GM19463 (cell line): ENCODE measurements at regions not wholly inside any gene's neighbourhood (a gene's known extent, or its start where the extent isn't known, plus 50 kb on each side); places are given as distances from the start of the nearest gene placed in this dataset.

Source experiments
- ATAC-seq: cut with Tn5 transposase; IDR thresholded peaks from one replicate; pipeline ENCODE4 v1.9.1; 2021; ENCODE audit warnings: mild to moderate bottlenecking, moderate library complexity; ENCODE audit not compliant: unreplicated experiment

- ATAC-seq = no peak
These were observed 215.5 kb upstream of the LARGE1 start for GRCh38 chr22:34135749-34136148.

- ATAC-seq = no peak
These were observed 229.7 kb upstream of the LARGE1 start for GRCh38 chr22:34150023-34150422.

- ATAC-seq = no peak
These were observed 239.2 kb upstream of the LARGE1 start for GRCh38 chr22:34159491-34159890.

GRCh38 chr22:34160141-34160783, 240.0 kb upstream of the LARGE1 start:
- no peak for ATAC-seq

- no peak for ATAC-seq
These were observed 241.3 kb upstream of the LARGE1 start for GRCh38 chr22:34161431-34162123.

DNA sequence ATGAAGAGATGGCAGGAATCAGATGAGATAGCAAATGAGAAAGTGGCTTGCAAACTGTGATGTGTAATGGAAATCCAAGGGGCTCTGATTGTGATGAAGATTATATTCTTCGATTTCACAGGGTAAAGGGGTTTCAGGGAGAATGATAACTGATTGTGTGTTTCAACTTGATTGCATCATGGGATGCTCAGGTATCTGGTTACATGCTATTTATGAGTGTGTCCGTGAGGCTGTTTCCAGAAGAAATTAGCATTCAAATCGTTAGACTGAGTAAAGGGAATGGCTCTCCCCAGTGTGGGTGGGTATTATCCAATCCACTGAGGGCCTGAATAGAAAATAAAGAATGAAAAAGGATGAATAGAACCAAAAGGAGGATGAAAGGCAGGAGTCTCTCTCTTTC, 278.7 kb upstream of the LARGE1 start:
- ATAC-seq = no peak

GRCh38 chr22:34210301-34210700, 290.0 kb upstream of the LARGE1 start:
- no peak for ATAC-seq

- no peak for ATAC-seq
These were observed 294.1 kb upstream of the LARGE1 start for GRCh38 chr22:34214372-34214771.

GRCh38 chr22:34225278-34225677, 305.0 kb upstream of the LARGE1 start:
- no peak for ATAC-seq

- ATAC-seq = no peak
These were observed 316.3 kb upstream of the LARGE1 start for GRCh38 chr22:34236527-34236926.

GRCh38 chr22:34239421-34239820, 319.1 kb upstream of the LARGE1 start:
- ATAC-seq = no peak

GRCh38 chr22:34243023-34243422, 322.7 kb upstream of the LARGE1 start:
- no peak for ATAC-seq

DNA sequence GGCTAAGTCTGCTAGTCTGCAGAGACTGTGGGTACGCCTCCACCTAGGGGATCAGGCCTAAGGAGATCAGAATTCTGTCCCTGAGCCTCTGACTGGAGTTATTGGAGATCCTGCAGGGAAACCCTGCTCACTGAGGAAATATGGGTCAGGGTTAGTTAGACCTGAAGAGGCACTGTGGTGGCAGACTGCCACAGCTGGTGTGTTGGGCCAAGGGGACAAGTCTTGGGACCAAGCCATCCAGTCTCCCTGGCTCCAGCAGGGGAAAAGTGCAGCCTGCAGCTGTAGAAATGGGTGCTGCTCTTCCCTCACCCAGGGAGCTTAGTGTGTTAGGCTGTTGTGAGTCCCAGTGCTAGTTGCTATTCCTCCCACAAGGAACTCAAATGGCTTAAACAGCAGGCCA, 334.8 kb upstream of the LARGE1 start:
- ATAC-seq = no peak

DNA sequence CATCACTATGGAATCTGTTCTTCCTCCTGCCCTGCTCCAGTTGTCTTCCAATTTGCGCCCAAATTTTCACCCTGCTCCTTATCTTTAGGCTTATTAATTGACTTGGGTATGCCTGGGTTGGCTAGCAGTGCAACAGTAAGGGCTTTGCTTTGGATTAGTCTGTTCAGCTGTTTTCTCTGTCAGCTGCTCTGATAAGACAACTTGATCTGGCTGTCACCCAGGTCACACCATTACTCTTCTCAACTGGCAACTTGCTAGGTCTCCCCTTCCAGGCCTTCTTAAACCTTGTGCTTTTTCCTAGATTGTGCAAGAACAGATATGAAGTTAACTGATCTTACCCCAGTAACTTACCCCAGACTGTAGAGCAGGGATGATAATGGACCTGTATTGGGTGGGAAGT, 357.8 kb upstream of the LARGE1 start:
- ATAC-seq = no peak

DNA sequence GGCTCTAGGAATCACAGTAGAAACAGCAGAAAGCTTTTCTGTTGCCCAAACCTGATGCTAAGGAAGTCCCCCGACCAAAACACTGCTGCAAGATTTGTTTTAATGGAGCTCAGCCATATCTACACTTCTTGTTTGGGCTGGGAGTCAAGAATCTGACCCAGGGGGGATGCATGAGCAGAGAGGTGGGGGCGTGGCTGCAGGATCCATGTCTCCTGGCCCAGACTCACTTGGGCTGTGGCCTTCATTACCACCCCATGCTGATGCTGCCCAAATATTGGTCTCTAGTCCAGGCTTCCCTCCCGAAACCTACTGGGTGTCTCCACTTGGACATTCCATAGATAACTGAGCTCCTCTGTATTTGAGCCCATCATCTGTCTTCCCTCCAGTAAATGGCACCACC, 361.5 kb upstream of the LARGE1 start:
- ATAC-seq = no peak

- no peak for ATAC-seq
These were observed 363.6 kb upstream of the LARGE1 start for GRCh38 chr22:34283844-34284243.

DNA sequence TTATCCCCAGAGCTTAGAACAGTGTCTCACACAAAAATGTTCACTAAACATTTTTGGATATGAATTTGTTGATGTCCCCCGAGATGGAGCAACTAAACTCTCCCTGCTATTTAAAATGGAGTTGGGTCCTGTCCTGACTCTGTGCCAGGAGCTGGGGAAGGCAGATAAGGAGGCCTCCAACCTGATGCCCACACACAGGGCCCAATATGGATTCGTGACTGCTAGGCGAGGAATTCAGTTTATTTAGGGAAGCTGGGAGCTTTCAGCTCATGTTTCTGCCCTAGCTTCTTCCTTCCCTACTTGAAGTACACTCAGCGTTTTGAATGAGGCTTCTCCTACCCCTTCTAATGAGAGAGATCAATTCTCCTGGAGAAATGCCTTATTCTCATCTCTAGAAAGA, 373.0 kb upstream of the LARGE1 start:
- ATAC-seq = no peak

- no peak for ATAC-seq
These were observed 374.2 kb upstream of the LARGE1 start for GRCh38 chr22:34294476-34294875.

- ATAC-seq = no peak
These were observed 374.7 kb upstream of the LARGE1 start for GRCh38 chr22:34294986-34295385.

GRCh38 chr22:34296461-34296860, 376.2 kb upstream of the LARGE1 start:
- no peak for ATAC-seq

- no peak for ATAC-seq
These were observed 377.4 kb upstream of the LARGE1 start for GRCh38 chr22:34297536-34298120.

DNA sequence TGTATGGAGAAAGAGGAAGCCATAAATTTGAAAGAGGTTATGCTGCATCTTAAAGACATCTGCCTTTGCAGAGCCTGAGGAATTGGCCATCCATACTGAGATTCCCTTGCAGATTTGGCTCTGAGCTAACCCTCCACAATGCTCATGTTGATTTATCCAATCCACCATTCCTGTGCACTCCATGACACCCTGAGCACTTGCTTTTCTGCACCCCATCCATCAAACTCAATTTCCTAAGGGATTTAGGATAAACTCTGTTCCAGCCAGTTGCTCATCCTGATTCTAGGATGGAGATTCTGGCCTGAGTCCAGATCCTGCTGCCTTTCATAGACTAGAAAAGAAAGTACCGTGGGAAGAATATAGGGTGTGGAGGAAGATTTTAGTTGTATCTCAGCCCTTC, 379.2 kb upstream of the LARGE1 start:
- no peak for ATAC-seq
